HL-60 (cell line): ENCODE measurements at regions not wholly inside any gene's neighbourhood (a gene's known extent, or its start where the extent isn't known, plus 50 kb on each side); places are given as distances from the start of the nearest gene placed in this dataset.

Experiments used
- POLR2AphosphoS5 ChIP-seq: IDR thresholded peaks from 2 replicates; pipeline ENCODE4 v1.6.1; 2012; ENCODE audit warnings: low read depth
- TF ChIP-seq, protein P1 (sequence below): IDR thresholded peaks from one replicate; pipeline ENCODE4 v1.5.1; 2011; ENCODE audit warnings: low read length, control low read depth, inconsistent platforms; ENCODE audit not compliant: insufficient read depth

GRCh38 chr3:21942328-21942727, 191.3 kb upstream of the ZNF385D start:
- TF ChIP-seq, protein P1, sequence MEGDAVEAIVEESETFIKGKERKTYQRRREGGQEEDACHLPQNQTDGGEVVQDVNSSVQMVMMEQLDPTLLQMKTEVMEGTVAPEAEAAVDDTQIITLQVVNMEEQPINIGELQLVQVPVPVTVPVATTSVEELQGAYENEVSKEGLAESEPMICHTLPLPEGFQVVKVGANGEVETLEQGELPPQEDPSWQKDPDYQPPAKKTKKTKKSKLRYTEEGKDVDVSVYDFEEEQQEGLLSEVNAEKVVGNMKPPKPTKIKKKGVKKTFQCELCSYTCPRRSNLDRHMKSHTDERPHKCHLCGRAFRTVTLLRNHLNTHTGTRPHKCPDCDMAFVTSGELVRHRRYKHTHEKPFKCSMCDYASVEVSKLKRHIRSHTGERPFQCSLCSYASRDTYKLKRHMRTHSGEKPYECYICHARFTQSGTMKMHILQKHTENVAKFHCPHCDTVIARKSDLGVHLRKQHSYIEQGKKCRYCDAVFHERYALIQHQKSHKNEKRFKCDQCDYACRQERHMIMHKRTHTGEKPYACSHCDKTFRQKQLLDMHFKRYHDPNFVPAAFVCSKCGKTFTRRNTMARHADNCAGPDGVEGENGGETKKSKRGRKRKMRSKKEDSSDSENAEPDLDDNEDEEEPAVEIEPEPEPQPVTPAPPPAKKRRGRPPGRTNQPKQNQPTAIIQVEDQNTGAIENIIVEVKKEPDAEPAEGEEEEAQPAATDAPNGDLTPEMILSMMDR: no peak
- TF ChIP-seq POLR2AphosphoS5: no peak
